NCI-H2029 treated with DMSO at 0.1 percent for 48 hours (cell line): ENCODE measurements at regions not wholly inside any gene's neighbourhood (a gene's known extent, or its start where the extent isn't known, plus 50 kb on each side); places are given as distances from the start of the nearest gene placed in this dataset.
"Not testable (repeated sequence)": the region's sequence is repeated elsewhere in the genome, so short reads cannot be mapped to it uniquely, and the experiment has no call there.

ENCODE experiments used
- DNase-seq: peaks from one replicate; lab custom pipeline; 2025; lab: John Stamatoyannopoulos, UW

DNA sequence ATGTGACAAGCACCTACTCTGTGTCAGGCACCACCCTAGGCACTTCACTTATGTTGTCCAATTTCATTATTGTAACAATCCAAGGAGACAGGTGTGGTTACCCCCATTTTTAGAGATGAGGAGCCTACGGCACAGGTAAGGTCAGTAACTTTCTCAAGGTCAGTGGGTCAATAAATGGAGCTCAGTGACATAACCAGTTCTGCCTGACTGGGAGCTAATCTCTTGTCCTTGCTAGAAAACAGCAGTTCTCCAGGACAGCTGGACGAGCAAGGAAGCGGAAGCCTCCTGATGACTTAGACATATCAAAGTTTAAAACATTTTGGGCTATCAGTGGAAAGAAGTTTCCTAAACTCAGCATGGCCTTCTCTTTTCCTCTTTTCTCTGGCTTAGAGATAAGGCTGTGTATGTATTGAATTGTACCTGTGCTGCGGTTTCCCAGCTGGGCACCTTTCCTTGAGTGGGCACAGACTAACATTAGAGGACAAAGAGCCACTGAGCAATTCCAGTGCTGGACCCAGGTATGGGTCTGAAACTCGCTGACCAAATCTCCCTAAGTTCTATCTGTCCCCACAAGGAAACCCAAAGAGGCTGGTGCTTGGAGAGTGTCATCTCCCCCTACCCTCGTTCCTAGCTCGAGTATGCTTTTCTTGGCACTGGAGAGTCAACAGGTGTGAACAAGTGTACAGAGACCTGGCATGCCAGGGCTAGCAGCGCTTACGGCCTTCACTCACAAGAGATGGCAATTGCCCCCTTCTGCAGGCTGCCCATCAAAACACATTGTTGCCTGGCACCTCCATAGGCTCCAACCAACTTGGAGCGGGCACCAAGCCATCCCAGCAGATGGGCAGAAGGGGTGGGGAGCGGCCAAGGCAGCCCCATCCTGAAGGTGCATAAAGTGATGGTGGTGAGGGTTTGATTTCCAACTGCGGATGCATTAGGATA is 456.1 kb upstream of the PROX1 start:
- no peak for DNase-seq

DNA sequence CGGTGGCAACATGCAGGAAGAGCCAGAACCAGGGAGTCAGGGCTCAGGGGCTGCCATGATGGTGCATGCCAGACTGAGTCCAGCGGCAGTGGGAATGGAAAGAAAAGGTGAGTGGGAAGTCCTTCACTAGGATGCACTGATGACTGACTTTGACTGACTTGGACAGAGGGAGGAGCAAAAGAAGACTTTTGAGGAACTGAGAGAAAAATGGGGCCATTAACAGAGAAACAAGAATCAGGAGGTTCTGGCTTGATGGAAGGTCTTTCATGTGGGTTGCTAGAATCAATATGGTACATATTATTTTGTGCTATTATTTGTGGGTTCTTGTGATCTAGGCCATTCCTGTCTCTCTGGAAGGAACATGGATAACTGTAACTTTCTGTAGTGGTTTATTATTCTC is 454.6 kb upstream of the PROX1 start:
- DNase-seq, result no peak

DNA sequence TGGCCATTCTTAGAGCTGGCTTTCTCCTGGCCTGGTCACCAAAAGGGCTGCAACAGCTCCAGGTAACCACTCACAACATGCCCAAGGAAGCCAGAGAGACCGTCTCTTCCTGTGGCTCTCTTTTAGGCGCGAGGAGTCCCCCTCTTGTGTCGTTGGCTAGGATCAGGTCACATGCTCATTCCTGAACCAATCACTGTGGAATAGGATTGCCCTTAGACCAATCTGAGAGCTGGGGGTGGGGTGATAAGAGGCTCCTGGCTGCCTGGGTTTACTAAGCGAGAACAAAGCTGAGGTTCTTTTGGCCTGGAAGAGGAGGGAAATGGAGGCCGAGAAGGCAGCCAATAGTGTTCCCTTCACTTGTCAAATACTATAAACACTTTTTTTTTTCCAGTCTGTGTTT is 452.1 kb upstream of the PROX1 start:
- DNase-seq, result no peak

DNA sequence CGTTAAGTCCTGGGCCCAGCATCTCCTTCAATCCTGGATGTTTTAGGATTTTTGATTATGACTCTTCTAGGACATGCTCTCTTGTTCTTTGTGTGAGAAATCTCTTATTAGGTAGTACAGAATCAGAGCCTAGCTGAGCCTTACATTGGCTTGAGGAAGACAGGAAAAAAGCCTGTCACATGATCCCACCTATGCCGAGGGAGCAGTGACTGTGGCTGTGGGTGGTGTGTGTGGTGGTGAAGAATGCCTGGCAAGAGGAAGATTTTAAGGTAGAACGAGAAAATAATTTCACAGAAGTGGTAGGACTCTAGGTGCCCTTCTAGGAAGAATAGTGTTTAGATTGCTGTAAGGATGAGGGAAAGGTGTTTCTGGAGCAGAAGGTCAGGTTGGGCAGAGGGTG is 449.5 kb upstream of the PROX1 start:
- no peak for DNase-seq

DNA sequence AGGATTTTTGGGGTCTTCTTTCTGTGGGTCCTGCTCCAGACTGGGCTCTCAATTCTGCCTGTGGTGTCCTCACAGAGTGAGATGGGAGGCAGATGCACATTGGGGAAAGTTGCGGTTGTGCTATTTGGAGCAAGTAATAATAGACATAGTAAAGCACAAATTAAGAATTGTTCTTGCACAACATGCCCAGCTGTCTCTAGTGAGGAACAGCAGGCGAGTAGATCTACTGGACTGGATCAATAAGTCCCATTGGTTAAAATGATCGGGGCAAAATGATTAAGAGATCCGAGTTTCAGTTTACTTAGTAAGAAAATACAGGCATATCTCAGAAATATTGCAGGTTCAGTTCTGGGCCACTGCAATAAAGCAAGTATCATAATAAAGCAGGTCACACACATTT is 448.3 kb upstream of the PROX1 start:
- DNase-seq, result no peak

DNA sequence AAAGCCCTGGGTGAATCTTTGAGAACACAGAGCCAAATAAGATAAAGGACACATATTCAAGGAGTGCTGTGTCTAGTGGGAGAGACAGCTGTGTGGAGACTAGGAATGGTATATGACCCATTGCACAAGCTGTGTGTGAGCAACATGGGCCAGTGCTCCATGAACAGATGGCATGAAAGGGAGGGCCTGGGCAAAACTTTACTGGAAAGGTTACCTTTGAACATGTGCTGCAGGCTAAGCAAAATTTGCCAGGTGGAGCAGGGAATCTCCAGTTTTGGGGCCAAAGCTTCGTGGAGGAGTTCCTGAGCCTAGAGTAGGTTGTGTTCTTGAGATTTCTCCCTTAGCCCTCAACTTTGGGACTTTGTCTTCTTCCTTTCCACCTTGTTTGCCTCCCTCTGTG is 446.1 kb upstream of the PROX1 start:
- DNase-seq, result no peak

DNA sequence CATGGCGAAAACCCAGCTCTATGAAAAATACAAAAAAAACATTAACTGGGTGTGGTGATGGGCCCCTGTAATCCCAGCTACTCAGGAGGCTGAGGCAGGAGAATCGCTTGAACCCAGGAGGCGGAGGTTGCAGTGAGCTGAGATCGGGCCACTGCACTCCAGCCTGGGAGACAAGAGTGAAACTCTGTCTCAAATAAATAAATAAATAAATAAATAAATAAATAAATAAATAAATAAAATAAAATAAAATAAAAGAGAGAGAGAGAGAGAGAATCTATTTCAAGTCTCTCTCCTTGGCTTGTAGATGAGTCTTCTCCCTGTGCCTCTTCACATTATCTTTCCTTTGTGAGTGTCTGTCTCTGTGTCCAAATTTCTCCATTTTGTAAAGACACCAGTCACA is 442.6 kb upstream of the PROX1 start:
- DNase-seq, result not testable (repeated sequence)

DNA sequence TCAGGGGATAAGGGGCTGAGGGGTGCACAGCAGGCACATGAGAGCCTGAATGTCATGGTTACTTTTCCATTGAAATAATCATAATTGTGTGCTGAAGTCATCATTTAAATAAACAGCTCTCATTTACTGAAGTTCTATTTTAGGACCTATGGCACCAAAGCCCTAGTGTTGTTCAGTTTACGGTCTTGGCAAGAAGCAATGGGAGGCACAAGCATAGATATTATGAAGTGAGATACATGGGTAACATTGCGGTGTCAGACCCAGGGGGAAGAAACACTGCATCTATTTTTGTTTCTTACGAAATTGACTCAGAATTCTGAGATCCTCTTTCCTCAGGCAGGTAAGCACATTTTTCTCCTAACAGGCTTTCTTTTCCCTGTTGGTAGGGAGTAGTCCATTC is 437.8 kb upstream of the PROX1 start:
- DNase-seq, result no peak

DNA sequence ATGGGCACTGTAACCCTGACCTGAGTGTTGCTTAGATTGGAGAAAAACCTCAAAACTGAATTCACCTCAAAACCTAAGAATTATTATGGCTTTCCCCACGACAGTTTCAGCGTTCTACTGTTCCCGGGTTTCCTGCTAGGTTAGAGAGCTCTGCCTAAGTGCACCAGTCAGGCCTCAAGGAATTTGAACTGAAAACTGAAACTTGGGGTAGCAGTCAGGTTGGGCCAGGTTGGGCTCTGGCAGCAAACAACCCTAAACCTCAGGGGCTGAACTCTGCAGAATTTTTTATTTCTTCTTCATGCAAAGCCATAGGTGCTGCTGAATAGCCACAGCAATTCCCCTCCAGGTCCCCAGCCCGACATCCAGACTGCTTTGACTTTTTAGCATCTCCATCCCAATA is 437.0 kb upstream of the PROX1 start:
- no peak for DNase-seq

DNA sequence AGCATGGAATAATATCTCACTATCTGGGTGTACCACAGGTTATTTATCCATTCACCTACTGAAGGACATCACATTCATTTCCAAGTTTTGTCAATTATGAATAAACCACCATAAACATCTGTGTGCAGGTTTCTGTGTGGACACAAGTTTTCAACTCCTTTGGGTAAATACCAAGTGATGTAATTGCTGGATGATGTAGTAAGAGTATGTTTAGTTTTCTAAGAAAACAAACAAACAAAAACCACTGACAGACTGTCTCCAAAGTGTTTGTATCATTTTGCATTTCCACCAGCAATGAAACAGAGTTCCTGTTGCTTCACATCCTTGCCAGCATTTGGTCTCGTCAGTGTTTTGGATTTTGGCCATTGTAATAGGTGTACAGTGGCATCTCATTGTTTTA is 435.7 kb upstream of the PROX1 start:
- DNase-seq, result no peak

DNA sequence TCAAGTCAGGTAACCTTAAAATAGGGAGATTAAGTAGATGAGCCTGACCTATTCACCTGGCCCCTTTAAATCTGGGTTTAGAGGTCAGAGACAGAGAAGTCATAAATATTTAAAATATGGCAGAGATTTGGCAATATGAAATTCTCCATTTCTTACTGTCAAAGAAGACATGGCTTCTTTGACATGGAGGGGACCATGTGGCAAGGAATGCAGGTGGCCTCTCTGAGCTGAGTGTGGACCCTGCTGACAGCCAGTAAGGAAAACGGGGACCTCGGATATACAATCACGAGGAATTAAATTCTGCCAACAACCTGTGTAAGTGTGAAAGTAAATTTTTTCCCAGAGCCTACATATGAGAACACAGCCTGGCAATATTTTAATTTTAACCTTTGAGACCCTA is 427.5 kb upstream of the PROX1 start:
- DNase-seq, result no peak

DNA sequence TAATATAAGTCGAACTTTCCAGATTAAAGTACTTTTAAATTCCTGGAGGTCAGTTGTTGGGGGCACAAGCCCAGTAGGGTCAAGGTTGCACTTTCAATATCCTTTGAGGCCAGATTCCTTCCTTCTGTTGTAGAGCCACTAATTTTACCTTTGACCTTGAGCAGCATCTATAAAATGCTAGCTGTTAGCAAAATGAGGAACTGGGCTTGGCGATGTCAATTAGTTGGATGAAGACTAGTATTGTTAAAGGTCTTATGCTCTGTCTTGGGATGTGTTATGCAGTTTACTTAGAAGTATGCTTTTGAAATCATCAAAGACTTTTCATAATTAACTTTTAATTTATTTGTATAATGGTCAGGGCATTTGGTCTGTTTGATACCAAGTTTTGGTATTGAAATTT is 425.9 kb upstream of the PROX1 start:
- no peak for DNase-seq

DNA sequence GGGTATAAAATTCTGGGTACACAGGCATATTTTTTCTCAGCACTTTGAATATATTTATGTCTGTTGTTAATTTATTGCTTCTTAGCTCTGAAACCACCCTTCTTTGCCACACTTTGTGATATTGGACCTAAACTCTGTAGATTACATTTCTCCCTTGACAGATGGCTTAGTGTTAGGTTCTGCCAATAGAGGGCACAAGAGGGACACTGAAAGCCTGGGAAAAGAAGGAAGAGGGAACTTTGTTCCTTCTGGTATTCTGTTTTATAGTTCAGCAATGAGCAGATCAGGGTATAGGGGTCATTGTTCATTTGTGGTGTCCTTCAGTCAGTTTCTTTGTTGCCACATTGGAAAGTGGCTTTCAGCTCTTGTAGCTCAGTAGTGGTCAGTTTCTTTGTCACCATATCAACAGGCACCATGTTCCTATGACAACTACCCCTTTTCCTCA is 423.5 kb upstream of the PROX1 start:
- DNase-seq, result peak; percentile 9

DNA sequence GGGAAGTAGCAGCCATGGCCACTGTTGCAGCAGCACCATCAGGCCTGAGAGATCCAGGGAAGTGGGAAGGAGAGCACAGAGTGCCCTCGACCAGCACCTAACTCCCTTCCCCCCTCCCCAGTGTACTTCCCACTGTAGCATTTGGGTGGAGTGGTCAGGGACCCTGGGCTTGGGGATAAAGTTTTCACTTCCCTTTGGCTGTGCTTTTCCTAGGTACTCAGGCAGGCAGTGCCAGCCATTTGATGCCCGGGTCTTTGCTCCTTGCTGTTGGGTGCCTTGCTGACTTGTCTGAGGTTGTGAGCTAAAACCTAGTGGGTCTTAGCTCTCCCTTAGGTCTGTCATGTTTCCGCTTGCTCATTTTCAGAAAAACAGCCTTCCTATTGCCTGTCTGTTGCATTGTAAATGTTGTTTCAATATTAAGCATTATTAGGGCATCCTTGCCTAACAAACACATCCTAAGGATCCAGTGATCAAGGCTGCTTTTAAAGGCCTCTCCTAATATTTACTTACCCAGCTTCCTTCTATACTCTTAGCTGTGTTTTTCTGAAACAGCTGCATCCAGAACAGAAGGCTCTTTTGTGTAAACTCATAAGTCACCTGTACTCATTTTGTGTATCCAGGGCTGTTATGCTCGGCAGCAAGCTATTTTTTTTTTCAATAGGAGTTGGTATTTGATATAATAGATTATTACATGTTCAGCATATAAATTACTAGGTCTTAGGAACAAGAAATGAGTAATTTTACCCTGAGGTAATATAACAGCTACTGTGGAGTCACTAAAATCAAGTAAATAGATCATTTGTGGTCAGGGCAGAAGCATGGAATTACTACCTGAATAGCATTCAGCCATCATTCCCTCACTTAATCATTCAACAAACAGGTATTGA is 418.6 kb upstream of the PROX1 start:
- DNase-seq, result peak; percentile 21

DNA sequence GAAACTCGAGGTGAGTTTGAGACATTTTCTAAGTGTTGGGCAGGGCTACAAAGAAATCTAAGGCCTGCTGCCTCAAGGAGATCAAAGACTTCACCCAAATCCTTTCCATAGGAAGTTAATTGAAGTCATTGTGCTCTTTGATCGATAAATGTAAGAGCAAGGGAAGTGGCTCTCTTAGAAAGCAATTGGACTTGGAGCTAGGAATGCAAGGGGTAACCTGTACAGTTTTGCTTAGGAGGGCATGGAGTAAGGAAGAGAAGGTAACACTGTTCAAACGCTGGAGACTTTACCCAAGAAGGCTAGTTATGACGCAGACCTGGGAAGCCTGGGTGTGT is 418.0 kb upstream of the PROX1 start:
- DNase-seq, result no peak

DNA sequence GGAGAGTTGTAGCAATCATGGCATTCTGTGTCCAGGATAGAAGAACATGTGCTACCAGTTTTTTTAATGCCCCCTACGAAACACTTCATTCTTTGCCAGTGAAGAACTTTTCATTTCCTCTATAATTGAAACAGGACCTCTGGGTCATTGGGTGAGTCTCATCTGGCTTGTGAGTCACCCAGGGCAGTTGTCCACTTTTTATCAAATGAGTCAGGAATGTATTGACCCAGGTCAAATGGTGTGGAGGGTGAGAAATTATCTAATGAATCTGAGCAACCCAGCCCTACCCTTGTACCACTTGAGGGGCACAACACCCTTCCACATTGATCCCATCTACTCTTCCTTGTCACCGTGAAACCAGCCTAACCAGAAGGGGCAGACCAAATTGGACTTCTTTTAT is 417.3 kb upstream of the PROX1 start:
- no peak for DNase-seq

DNA sequence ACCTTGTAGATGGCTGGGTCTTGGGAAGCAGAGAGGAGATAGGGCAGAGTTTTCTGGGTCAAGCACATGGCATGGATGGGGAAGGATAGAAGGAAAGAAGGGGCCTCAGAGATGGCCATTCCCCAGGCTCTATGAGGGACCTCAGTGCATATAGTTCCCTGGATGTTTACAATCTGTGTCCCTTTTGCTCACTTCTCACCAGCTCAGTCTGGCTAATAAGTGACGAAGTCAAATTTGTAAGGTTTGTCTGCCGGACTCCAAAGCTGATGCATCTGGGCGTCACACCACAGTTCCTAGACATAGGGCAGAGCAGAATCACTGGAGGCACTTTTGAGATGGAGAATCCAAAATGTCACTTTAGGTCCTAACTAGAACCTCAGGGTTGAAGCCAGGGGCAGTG is 416.4 kb upstream of the PROX1 start:
- no peak for DNase-seq

DNA sequence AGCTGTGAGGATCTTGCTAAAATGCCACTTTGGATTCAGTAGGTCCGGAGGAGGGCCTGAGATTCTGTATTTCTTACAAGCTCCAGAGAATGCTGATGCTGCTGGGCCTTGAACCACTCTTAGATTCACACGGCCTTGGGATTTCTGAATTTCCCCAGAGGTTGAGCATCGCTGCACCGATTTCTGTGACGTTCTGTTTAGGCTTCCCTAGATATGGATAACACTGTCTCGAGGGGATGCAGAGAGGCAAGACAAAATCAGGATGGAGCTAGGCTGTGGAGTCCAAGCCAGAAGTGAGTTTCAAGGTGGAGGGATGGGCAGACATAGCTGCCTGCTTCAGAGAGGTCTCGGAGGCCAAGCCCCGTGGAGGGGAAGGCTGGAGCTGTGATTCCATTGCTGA is 415.9 kb upstream of the PROX1 start:
- no peak for DNase-seq

DNA sequence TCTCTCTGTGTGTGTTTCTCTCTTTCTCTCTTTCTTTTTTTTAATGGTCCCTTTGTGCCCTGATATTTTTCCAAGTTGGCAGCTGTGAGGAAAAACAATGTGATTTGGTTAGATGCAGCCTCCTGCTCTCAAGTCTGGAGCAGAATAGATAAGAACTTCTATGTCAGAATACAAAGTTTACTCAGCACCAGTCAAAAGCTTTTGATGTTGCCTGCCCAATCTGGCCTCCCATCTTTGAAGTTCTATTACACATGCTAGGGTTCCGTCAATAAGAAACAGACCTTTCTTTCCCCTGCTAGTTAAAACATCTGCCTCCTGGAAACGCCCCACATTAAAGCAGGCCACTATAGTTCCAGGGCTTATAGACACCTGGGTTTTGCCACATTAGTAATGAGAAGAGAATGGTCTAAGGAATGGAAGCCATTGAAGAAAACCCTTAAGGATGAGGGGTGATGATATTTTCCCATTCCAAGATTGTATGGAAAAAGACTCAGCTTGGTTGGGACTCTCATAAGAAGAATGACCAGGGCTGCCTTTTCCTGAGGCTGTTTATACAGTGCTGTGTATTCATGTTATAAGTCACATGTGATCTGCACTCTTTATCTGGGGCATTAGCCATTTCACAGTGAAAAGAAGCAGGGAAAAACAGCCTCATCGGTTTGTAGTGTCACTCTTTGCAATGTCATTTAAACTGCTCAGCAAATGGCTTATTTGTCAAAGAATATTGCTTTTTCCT is 414.7 kb upstream of the PROX1 start:
- no peak for DNase-seq

DNA sequence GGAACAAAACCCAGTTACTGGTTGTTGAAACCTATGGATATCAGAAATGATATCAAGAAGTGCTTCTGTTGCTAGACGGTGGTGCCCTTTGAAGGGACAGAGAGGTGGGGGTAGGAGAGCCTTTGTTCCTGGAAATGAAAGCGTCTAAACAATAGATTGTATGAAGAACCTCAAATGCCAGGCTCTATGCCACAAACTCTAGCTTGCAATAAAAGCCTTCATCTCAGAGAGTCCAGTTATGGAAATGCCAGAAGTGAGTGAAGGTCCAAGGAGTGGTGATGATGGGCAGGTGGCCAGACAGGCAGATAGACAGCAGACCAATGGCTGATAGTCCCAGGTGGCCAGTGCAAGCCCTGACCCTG is 414.1 kb upstream of the PROX1 start:
- no peak for DNase-seq

DNA sequence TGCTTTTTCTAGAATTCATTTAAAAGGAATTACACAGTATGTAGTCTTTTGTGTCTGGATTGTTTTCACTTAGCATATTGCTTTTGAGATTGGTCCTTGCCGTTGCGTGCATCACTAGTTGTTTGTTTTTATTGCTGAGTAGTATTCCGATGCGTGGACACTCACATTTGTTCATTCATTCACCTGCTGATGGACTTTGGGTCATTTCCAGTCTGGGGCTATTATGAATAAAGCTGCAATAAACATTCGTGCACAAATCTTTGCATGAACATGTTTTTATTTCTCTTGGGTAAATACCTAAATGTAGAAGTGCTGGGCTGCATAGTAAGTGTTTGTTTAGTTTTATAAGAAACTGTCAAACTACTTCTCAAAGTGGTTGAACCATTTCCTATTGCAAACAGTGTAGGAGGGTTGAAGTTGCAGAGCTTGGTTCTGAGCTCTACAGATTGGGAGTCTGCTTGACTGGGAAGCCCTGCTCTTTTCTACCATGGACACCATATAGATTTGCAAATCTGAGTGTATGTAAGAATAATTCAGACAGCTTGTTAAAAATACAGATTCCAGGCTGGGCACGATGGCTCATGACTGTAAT is 404.7 kb upstream of the PROX1 start:
- no peak for DNase-seq

DNA sequence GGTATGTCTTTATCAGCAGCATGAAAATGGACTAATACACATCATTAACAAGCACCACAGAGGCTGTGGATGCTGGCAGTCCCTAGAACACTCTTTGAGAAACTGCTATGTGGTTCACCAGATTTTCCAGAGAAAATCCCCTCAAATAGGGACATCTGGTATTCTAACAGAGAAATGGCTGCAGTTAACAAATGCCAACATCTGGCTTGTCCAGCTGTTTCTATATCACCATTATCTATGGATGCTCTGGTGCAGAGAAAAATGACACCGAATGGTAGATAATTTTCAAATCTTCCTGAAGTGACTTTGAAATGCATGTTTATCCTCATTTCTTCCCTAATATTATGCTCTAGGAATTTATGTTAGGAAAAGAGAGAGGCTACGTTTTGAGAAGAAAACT is 403.5 kb upstream of the PROX1 start:
- DNase-seq, result no peak
